GM21390 (cell line): ENCODE measurements at regions not wholly inside any gene's neighbourhood (a gene's known extent, or its start where the extent isn't known, plus 50 kb on each side); places are given as distances from the start of the nearest gene placed in this dataset.
A peak's percentile ranks its signal among the peaks of the same experiment; 100 is the strongest.

ENCODE experiments used
- ATAC-seq: cut with Tn5 transposase; IDR thresholded peaks from one replicate; pipeline ENCODE4 v1.9.1; 2021; ENCODE audit not compliant: unreplicated experiment

- ATAC-seq: no peak
Measured at GRCh38 chr7:94222516-94222915, 172.2 kb upstream of the COL1A2 start.

- no peak for ATAC-seq
Measured at GRCh38 chr7:94223375-94224084, 171.2 kb upstream of the COL1A2 start.

- no peak for ATAC-seq
Measured at GRCh38 chr7:94228223-94228622, 166.5 kb upstream of the COL1A2 start.

GRCh38 chr7:94228678-94229077 is 166.0 kb upstream of the COL1A2 start:
- no peak for ATAC-seq

GRCh38 chr7:94231305-94231704 is 163.4 kb upstream of the COL1A2 start:
- no peak for ATAC-seq

GRCh38 chr7:94236960-94237359 is 157.7 kb upstream of the COL1A2 start:
- ATAC-seq: no peak

GRCh38 chr7:94237417-94237816 is 157.3 kb upstream of the COL1A2 start:
- no peak for ATAC-seq

- ATAC-seq: no peak
Measured at GRCh38 chr7:94239661-94240234, 154.9 kb upstream of the COL1A2 start.

GRCh38 chr7:94240902-94241301 is 153.8 kb upstream of the COL1A2 start:
- no peak for ATAC-seq

GRCh38 chr7:94241402-94241925 is 153.2 kb upstream of the COL1A2 start:
- no peak for ATAC-seq

GRCh38 chr7:94243066-94243711 is 151.5 kb upstream of the COL1A2 start:
- no peak for ATAC-seq

- no peak for ATAC-seq
Measured at GRCh38 chr7:94244760-94245159, 149.9 kb upstream of the COL1A2 start.

GRCh38 chr7:94245500-94245899 is 149.2 kb upstream of the COL1A2 start:
- ATAC-seq: no peak

GRCh38 chr7:94247970-94248369 is 146.7 kb upstream of the COL1A2 start:
- peak; percentile 57 for ATAC-seq

- ATAC-seq: no peak
Measured at GRCh38 chr7:94249631-94250030, 145.1 kb upstream of the COL1A2 start.

- ATAC-seq: no peak
Measured at GRCh38 chr7:94250124-94250523, 144.6 kb upstream of the COL1A2 start.

- ATAC-seq: no peak
Measured at GRCh38 chr7:94250987-94251386, 143.7 kb upstream of the COL1A2 start.

GRCh38 chr7:94252124-94252523 is 142.6 kb upstream of the COL1A2 start:
- ATAC-seq: no peak

- no peak for ATAC-seq
Measured at GRCh38 chr7:94252971-94253370, 141.7 kb upstream of the COL1A2 start.

GRCh38 chr7:94253686-94254085 is 141.0 kb upstream of the COL1A2 start:
- ATAC-seq: no peak

GRCh38 chr7:94258418-94259300 is 136.0 kb upstream of the COL1A2 start:
- ATAC-seq: no peak
